T-helper 2 cell treated with Interferon-gamma antibody and Interleukin-4, amounts not matched to agents 100 ng/mL and 5 ng/mL, for 36 hours (primary cell): ENCODE measurements at regions not wholly inside any gene's neighbourhood (a gene's known extent, or its start where the extent isn't known, plus 50 kb on each side); places are given as distances from the start of the nearest gene placed in this dataset.
"Not testable (repeated sequence)": the region's sequence is repeated elsewhere in the genome, so short reads cannot be mapped to it uniquely, and the experiment has no call there.

Experiments used
- intact Hi-C: fragments of 100-400 bp; cut with micrococcal nuclease; formaldehyde crosslinking; loops from one replicate; pipeline ENCODE4 v1.15.1; 2023

DNA sequence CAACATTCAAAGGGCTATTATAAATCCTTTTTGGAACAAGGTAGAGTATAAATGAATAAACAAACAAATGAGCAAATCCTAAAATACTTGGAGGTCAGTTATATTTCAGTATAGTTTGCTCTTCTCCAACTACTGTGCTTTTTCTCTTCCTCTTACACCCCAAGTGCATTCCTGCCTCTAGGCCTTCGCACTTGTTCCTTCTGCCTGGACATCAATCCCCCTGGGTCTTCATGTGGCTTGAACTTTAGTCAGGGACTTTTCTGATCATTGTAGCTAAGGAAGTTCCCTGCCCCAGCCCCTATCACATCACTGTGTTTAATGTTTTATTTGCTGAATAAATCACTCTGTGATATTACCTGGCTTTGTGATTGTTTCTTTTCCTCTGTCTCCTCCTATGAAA is 418.2 kb upstream of the HNRNPA3 start:
- intact Hi-C loops, result no loop called here

DNA sequence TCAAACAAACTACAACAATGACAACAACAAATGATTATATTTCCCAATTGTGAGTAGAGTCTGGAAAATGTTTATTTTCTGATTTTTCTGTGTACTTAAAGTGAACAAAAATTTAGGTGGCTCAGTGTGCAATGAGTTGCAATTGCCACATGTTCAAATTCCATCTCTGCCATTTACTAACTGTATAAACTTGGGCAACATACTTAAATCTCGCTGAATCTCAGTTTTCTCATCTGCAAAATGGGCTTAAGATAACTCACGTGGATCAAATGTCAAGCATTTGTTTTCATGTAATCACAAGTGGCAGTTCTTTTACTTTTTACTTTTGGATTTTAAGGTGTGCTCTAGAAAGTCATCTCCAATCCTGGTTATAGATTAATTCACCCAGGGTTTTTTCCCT is 416.8 kb upstream of the HNRNPA3 start:
- intact Hi-C loops, result no loop called here

DNA sequence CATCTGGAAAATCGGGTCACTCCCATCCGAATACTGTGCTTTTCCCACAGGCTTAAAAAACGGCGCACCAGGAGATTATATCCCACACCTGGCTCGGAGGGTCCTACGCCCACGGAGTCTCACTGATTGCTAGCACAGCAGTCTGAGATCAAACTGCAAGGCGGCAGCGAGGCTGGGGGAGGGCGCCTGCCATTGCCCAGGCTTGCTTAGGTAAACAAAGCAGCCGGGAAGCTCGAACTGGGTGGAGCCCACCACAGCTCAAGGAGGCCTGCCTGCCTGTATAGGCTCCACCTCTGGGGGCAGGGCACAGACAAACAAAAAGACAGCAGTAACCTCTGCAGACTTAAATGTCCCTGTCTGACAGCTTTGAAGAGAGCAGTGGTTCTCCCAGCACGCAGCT is 415.9 kb upstream of the HNRNPA3 start:
- intact Hi-C loops, result not testable (repeated sequence)

DNA sequence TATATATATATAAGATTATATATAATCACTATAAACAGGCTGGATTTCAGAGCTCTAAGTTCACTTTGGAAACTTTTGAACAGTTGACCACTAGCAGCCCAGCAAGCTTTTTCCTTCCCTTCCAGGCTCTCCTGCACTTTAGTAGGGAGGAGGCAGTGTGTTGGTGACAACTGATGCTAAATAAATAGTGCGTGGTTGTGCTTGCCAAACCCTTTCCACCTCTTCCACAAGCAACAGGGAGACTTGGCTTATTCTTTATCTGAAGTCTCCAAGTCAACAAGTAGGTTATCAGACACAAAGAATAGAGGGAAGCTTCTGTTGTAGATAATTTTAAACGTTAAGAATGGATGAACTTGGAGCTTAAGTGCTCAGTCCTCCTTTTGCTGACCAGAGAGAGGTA is 408.2 kb upstream of the HNRNPA3 start:
- intact Hi-C loops, result no loop called here

DNA sequence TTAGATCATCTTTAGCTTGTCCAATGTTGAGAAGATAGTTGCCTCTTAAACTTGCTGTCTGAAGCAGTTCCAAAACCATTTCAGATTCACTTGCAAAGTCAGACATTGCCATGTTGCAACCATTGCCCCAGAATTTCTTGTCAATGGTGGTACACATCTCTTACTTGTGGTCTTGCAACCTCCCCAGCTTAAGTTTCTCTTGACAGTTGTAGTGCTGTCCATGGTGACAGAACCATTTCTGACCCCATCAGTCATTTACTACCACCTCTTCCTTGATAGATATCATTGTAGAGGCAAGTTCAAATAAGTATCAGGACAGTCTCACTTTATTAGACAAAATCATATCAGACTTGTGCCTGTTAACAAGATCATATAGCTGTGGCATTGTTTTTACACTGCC is 407.2 kb upstream of the HNRNPA3 start:
- intact Hi-C loops, result no loop called here

DNA sequence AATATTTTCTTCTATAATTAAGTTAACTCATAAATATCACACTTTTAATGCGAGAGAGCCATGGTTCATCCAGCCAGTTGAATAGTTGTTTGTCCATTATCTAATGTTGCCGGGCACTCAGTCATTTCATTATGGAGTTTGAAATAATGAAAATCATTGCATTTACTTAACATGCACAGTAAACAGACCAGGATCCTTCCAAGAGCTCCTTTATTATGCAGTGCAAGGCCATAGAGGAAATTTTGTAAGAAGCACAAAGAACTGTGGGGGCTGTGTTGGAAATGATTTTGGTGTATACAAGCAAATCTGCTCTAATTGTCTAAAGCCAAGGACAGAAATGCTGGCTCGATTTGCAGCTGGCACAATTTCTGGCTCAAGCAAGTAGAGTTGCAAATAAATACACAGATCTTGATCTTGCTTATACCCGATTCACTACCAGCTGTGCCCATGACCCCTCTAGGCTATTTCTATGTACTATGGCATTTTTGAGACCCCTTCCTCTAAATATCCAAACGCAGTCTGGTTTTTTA is 400.3 kb upstream of the HNRNPA3 start:
- intact Hi-C loops, result loop anchor here (5.0 to 10.0 kb wide), 2 partner anchors 175 to 678 kb away; no protein-coding TSS in a partner anchor

DNA sequence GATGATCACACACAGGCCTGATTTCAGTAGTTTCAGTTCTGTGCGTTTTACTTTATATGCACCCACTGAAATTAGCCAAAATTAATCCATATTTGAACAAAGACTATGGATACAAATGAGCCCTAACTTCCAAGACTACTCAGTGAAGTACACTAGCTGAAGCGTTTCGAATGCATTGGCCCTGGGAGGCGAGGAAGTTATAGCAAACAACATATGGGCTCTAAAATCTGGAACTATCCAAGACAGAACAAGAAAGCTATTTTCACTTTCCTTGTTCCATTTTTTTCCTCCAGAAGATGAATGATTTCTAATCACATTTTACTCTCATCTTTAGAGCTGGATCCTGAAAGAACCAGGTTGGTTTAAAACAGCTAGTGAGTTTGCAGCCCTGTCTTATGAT is 399.4 kb upstream of the HNRNPA3 start:
- intact Hi-C loops, result loop anchor here (5.0 to 10.0 kb wide), 2 partner anchors 176 to 678 kb away; no protein-coding TSS in a partner anchor

DNA sequence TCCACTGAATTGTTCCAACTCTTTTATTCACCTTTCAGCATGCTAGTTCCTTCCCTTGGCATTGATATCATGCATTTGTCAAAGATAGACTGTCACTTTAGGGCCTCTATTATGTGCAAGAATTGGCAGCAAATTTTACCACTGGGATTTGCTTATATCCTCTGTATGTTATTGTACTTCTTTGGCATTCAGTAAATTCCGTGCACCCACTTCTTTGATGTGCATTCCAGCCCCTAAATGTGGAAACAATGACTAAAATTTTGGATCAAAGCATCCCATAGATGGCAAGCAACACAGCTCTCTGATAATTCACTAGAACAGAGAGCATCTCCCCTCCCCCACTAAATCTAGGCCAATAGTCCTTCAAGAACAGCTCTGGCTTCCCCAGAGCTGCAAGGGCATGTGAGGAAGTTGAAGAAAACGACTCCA is 399.0 kb upstream of the HNRNPA3 start:
- intact Hi-C loops, result loop anchor here (2.0 to 10.0 kb wide), 3 partner anchors 176 to 679 kb away; no protein-coding TSS in a partner anchor

DNA sequence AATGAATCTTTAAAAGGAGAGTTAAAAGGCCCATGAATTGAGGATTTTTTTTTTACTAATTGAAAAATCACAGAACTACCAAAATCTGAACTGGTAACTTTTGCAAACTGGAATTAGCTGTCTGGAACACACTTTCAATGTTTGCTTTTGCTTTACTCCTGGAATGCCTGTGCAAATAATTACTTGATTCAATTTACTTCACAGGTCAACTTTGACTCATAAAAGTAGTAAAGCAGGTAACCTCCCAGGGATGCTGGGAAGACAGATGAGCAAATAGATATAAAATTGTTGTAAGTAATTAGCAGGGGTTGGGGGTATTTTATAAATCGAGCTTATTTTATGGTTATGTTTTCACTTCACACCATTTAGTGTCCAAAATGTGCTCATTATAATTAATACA is 398.3 kb upstream of the HNRNPA3 start:
- intact Hi-C loops, result loop anchor here (2.0 to 10.0 kb wide), 3 partner anchors 177 to 679 kb away; no protein-coding TSS in a partner anchor

DNA sequence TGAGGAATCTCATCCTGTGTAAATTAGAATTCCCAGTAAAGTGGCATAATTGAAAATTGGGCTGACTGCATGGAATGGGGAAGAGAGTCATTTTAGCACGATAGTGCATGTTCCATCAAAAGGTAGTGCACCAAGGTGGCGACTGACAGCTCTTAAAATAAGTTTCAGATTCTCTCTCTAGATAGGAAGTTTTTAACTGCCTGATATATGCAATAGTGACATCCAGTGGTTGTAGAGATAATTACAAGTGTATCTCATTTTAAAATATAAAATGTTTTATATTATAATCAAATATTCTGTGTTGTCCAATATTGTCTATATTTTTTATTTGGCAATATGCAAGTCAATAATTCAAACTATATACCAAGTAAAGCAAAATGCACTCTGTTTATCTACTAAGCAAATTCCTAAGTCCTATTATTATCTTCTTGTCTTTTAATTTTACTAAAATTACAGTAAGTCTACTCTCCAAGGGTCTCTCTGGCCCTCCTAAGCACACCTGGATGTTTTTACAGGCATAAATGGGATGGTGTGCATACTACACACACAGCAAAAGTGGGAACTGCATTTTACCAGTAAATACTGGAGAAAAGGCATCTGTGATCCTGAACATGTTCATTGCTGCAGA is 397.7 kb upstream of the HNRNPA3 start:
- intact Hi-C loops, result loop anchor here (2.0 to 10.0 kb wide), 3 partner anchors 178 to 680 kb away; no protein-coding TSS in a partner anchor

DNA sequence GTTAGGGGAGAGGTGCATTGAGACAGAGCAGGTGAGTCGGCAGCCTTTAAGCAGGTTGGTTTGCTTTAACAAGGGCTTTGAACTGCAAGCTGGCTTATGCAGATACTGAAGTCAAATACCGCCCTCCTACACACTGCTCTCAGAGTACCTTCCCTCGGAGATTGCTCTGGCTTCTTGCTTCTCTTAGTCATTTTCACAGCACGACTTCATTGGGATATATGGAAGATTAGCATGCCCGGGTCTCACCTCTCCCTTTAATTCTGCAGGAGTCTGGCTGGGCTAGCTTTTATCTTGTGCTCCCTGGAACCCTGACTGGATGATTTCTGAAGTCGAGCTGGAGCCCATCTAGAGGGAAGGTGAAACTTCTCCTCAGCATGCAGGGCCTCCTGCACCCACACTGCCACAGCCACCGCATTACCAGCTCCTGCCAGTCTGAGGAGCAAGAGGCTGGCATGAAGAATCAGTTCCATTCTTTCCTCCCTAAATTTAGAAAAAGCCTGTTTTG is 395.5 kb upstream of the HNRNPA3 start:
- intact Hi-C loops, result loop anchor here (10.0 kb wide), 1 partner anchor 682 kb away; no protein-coding TSS in a partner anchor

DNA sequence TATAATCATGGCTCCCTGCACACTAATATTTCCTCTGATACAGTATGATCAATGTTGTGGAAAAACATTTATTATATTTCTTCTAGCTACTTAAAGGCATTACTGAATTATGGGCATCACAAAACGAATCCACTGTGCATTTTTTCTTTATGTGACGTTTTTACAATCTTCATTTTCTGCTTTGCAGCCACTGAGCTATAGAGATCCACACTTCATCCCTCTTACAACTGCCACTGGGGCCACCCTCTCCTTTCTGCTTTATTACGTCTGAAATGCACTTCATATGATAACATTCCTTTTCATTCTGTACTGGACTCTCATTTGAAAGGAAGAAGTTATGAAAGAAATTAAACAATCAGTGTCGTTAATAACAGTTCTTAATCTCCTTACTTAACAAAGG is 394.5 kb upstream of the HNRNPA3 start:
- intact Hi-C loops, result loop anchor here (10.0 kb wide), 1 partner anchor 683 kb away; no protein-coding TSS in a partner anchor

DNA sequence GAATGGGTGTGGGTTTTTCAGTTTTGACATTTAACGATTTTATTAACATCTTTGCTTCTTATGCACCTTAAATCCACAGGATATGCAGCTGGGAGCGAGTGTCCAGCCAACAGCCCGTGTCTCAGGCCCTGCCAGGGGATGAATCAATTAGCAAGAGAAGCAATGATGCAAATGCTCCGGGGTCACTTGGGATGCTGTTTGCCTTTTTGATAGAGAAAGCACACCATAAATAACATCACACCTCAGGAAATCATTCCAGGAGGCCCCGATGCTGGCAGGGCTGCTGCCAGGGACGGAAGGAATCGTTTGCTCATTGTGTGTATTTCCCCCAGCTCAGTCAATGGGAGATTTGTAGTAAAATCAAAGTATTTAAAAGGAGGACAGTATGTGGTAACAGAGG is 394.0 kb upstream of the HNRNPA3 start:
- intact Hi-C loops, result loop anchor here (10.0 kb wide), 1 partner anchor 684 kb away; no protein-coding TSS in a partner anchor

DNA sequence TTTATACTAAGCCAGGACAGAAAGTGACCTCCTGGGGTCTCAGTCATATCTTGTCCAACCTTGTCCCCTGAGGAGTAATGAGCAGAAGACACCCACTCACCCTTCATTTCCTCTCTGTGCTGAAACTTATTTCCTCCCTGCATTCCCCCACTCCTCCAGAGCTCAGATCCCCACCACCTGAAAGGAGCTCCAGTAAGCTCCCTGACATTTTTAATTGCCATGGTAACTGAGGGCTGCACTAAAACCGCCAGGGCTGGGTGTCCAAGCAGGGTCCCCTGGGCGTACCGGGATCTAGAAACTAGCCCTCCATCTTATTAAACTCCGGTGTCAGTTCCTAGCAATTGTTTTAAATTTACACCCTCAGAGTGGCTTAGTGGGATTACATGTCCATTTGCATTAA is 393.3 kb upstream of the HNRNPA3 start:
- intact Hi-C loops, result loop anchor here (10.0 kb wide), 1 partner anchor 685 kb away; no protein-coding TSS in a partner anchor

DNA sequence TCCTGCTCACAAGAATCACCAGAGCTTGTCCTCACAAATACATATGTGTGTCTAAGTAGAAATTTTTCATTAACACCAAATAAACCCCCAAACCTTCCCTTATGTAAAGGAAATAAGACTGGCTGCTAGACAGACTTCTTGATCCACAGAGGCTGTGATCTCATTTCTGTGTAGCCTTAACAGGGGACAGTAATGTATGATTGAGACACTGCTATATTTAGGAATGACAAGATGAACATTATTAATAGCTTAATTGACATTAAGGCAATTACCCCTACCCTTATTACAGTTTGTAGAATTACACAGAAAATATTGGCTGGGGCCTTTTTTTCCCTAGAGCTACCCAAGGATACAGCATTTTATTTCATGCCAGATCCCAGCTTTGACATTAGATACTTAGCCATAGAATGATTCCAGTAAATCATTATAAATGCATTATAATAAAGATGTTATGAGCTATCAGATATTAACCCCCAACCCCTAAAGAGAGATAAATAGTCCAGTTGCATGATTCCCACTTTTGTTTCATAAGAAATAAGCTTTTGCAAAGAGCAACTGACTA is 392.1 kb upstream of the HNRNPA3 start:
- intact Hi-C loops, result no loop called here

DNA sequence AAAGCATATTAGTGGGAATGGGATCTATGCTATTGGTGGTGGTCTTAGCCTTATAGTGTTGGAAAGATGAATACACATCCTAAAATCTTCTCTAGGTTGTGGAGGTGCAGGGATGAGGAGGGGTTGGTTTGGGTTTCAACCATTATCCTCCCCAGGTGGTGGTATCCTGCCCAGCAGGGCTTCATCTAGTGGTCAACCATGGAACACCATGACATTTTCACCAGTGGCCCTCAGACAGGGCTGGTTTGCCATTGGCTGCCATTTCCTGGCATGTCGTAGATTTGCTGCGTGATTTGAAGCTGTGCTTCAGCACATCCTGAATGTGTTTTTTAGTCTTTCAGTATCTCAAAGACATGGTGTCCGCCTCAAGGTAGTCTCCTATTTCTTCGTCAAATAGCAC is 391.2 kb upstream of the HNRNPA3 start:
- intact Hi-C loops, result no loop called here

DNA sequence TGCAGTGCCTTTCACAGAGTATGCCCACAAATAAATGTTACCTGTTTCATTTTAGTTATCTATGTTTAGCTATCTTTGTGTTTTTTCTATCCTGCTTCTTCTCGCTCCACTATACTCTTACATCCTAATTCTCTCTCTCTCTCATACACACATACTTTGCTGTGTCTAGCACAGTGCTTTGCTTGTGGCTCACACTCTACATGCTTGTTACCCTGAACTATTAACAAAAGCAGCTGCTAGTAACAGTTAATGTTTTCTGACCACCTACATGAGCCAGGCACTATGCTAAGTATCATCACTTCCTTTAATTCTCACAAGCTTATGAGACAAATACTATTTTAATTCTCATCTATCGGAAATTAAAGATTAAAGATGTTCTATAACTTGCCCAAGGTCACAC is 390.5 kb upstream of the HNRNPA3 start:
- intact Hi-C loops, result no loop called here

DNA sequence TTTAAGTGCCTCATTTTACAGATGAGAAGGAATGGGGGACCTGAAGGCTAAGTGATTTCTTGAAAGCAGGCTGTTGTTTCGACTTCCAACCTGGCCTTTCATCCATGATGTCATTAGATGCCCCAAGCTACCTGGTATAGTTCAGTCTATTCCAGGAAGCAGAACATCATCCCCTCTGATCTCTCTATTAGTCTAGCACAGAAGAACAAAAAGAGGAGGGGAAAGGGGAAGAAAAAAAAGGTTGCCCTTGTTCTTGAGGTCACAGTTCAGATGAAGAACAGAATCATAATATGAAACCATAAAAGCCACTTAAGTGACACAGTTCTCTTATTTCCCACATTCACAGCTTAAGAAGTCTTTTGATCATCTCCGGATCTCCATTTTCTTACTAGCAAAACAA is 386.2 kb upstream of the HNRNPA3 start:
- intact Hi-C loops, result no loop called here

DNA sequence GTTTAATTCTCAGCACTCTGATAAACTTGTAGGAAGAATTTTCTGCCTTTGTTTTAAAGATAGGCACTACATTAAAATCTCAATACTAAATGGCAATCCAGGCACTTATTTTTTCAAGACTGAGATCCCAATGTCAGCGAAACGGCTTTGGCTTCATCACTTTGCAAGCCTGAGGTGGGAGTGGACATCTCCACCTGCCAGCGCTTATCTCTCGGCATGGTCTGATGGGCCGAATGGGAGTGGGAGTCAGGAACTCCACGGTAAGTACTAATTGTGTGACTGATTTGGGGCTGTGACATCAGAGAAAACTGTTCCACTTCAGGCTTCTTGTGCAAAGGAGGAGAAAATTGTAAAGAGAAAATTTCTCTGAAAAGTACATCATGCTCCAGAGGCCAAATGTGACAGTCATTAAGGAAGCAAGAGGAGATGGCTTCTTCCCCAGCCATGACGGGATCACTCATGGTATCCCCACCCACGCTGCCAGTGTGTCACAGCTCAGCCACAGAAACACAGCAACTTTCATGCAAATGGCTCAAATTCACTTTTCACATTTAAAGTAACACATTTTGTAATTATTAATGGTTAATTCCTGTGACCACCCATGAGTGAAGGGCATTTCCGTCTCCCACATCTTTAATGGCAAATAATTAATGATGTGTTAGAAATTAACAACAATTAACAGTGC is 385.5 kb upstream of the HNRNPA3 start:
- intact Hi-C loops, result no loop called here

DNA sequence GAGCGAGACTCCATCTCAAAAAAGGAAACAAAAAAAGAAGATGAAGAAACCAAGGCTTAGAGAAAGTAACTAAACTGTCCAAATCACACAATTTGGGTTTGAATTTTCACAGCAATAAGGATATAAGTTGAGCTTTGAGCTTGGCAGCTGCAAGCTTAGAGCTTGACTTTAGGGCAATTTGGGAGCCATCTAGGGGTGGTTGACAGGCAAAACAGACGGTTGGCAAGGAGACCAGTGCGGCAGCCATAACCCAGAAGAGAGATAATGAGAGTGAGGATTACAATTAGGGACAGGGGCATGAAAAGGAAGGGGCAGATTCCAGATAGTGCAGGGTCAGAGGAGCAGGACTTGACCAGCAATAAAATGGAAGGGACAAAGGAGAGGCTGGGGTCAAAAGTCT is 382.2 kb upstream of the HNRNPA3 start:
- intact Hi-C loops, result no loop called here

DNA sequence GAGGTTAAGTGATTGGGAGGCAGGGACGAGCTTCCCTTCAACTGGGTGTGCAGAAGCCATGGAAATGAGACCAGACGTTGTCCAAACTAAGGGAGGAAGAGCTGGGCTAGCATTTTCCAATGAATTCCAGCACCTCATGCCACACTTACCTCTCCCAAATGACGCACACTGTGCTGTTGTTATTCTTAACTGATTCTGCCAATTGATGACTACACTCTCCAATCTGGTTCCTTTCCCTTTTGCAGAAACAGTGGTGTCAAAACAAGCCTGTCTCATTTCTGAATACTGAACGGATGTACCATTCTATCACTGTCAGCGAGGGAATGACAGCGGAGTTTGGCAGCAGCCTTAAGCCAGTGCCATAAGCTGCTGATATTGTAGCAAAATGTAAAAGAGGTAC is 380.5 kb upstream of the HNRNPA3 start:
- intact Hi-C loops, result no loop called here

DNA sequence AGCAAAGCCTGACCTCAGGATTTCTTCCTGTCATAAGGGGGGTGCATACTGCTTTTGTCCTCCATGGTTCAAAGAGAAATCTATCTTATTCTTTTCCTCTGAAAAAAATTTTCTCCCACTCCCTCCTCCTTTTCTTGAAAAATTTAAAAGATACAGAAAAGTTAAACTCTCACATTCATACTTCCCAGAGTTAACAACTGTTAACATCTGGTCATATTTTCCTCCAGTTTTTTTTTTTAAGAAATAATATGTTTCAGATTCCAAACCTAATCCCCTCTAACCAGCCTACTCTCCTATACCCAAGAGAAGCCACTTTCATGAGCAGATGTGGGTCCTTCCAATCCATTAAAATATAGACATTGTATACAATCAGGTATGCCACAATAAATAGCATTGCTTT is 378.9 kb upstream of the HNRNPA3 start:
- intact Hi-C loops, result no loop called here
